ENCODE measurements at regions not wholly inside any gene's neighbourhood (a gene's known extent, or its start where the extent isn't known, plus 50 kb on each side); places are given as distances from the start of the nearest gene placed in this dataset.

DNA sequence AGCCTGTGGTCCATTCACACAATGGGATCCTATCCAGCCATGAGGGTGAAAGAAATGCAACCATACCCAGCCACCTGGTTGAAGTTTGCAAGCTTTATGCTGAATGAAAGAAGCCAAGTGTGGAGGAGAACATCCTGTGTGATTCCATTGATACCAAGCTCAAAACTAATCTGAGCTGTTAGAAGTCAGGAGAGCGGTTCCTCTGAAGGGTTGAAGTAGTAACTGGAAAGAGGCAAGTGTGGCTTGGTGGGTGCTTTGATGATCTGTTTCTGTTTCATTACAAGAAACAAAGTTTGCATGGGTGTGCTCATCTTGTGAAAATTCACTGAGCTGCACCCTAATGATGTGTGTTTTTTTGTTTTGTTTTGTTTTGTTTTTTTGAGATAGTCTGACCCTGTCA, 99.4 kb downstream of the SALL1 start:
- TF ChIP-seq, protein P1, sequence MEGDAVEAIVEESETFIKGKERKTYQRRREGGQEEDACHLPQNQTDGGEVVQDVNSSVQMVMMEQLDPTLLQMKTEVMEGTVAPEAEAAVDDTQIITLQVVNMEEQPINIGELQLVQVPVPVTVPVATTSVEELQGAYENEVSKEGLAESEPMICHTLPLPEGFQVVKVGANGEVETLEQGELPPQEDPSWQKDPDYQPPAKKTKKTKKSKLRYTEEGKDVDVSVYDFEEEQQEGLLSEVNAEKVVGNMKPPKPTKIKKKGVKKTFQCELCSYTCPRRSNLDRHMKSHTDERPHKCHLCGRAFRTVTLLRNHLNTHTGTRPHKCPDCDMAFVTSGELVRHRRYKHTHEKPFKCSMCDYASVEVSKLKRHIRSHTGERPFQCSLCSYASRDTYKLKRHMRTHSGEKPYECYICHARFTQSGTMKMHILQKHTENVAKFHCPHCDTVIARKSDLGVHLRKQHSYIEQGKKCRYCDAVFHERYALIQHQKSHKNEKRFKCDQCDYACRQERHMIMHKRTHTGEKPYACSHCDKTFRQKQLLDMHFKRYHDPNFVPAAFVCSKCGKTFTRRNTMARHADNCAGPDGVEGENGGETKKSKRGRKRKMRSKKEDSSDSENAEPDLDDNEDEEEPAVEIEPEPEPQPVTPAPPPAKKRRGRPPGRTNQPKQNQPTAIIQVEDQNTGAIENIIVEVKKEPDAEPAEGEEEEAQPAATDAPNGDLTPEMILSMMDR (IDR thresholded peaks at IDR 0.05) = no peak
- no peak for TF ChIP-seq POLR2A (IDR thresholded peaks at IDR 0.05)
